IPS-18a (cell line): ENCODE measurements at regions not wholly inside any gene's neighbourhood (a gene's known extent, or its start where the extent isn't known, plus 50 kb on each side); places are given as distances from the start of the nearest gene placed in this dataset.

ENCODE experiments used
- H3K27ac ChIP-seq: one replicate; pipeline ENCODE4 v1.5.1; 2013; ENCODE audit warnings: low read length
- H3K27me3 ChIP-seq: one replicate; pipeline ENCODE4 v1.6.1; 2013; ENCODE audit warnings: mild to moderate bottlenecking, low read length; ENCODE audit not compliant: control insufficient read depth, insufficient read depth
- H3K36me3 ChIP-seq: one replicate; pipeline ENCODE4 v1.6.1; 2013; ENCODE audit warnings: low read depth, low read length; ENCODE audit not compliant: control insufficient read depth
- H3K4me1 ChIP-seq: one replicate; pipeline ENCODE4 v1.6.1; 2013; ENCODE audit warnings: low read depth, low read length; ENCODE audit not compliant: control insufficient read depth
- H3K4me3 ChIP-seq: one replicate; pipeline ENCODE4 v1.5.1; 2013; ENCODE audit warnings: low read length
- H3K9ac ChIP-seq: one replicate; pipeline ENCODE4 v1.6.1; 2013; ENCODE audit warnings: mild to moderate bottlenecking, low read length, moderate library complexity
- H3K9me3 ChIP-seq: one replicate; pipeline ENCODE4 v1.6.1; 2013; ENCODE audit warnings: low read depth, low read length; ENCODE audit not compliant: control insufficient read depth

- Histone ChIP-seq H3K27me3 (no peaks in the 10 kb centered on the region), H3K9ac (no peak overlapping the region), H3K36me3 (no peaks in the 10 kb centered on the region), H3K27ac (no peak overlapping the region), H3K4me1 (no peaks in the 10 kb centered on the region), H3K9me3 (no peaks in the 10 kb centered on the region), H3K4me3 (no peak overlapping the region)
Measured at GRCh38 chrX:6472652-6473342, 62.1 kb downstream of the VCX3A start.

GRCh38 chrX:6468706-6469105 lies 66.2 kb downstream of the VCX3A start:
- H3K9ac ChIP-seq: no peak overlapping the region
- no peaks in the 10 kb centered on the region for H3K9me3 ChIP-seq
- no peak overlapping the region for H3K27ac ChIP-seq
- H3K4me3 ChIP-seq: no peak overlapping the region
- no peaks in the 10 kb centered on the region for H3K4me1 ChIP-seq
- no peaks in the 10 kb centered on the region for H3K27me3 ChIP-seq
- H3K36me3 ChIP-seq: no peaks in the 10 kb centered on the region

GRCh38 chrX:6465756-6466155 lies 69.2 kb downstream of the VCX3A start:
- Histone ChIP-seq H3K27ac (no peak overlapping the region), H3K9ac (no peak overlapping the region), H3K9me3 (no peaks in the 10 kb centered on the region), H3K4me1 (no peaks in the 10 kb centered on the region), H3K36me3 (no peaks in the 10 kb centered on the region), H3K4me3 (no peak overlapping the region), H3K27me3 (no peaks in the 10 kb centered on the region)

- no peaks in the 10 kb centered on the region for H3K36me3 ChIP-seq
- no peak overlapping the region for H3K9ac ChIP-seq
- no peaks in the 10 kb centered on the region for H3K27me3 ChIP-seq
- no peak overlapping the region for H3K4me3 ChIP-seq
- H3K4me1 ChIP-seq: no peaks in the 10 kb centered on the region
- no peaks in the 10 kb centered on the region for H3K9me3 ChIP-seq
- no peak overlapping the region for H3K27ac ChIP-seq
Measured at GRCh38 chrX:6464726-6465125, 70.2 kb downstream of the VCX3A start.

- Histone ChIP-seq H3K27me3 (no peaks in the 10 kb centered on the region), H3K9ac (no peak overlapping the region), H3K4me1 (no peaks in the 10 kb centered on the region), H3K9me3 (no peaks in the 10 kb centered on the region), H3K4me3 (no peak overlapping the region), H3K27ac (no peak overlapping the region), H3K36me3 (no peaks in the 10 kb centered on the region)
Measured at GRCh38 chrX:6460893-6461490, 73.9 kb downstream of the VCX3A start.

- Histone ChIP-seq H3K4me1 (no peaks in the 10 kb centered on the region), H3K27ac (no peak overlapping the region), H3K4me3 (no peak overlapping the region), H3K36me3 (no peaks in the 10 kb centered on the region), H3K9me3 (no peaks in the 10 kb centered on the region), H3K9ac (no peak overlapping the region), H3K27me3 (no peaks in the 10 kb centered on the region)
Measured at GRCh38 chrX:6456196-6456595, 78.7 kb downstream of the VCX3A start.

GRCh38 chrX:6449946-6450345 lies 85.0 kb downstream of the VCX3A start:
- Histone ChIP-seq H3K9me3 (no peaks in the 10 kb centered on the region), H3K9ac (no peak overlapping the region), H3K27ac (no peak overlapping the region), H3K36me3 (no peaks in the 10 kb centered on the region), H3K4me3 (no peak overlapping the region), H3K4me1 (peaks cover 4% of the 10 kb centered on the region), H3K27me3 (no peaks in the 10 kb centered on the region)

- Histone ChIP-seq H3K27me3 (no peaks in the 10 kb centered on the region), H3K27ac (no peak overlapping the region), H3K36me3 (no peaks in the 10 kb centered on the region), H3K4me1 (peaks cover 4% of the 10 kb centered on the region), H3K9me3 (no peaks in the 10 kb centered on the region), H3K4me3 (no peak overlapping the region), H3K9ac (no peak overlapping the region)
Measured at GRCh38 chrX:6448003-6448402, 86.9 kb downstream of the VCX3A start.

- Histone ChIP-seq H3K27me3 (no peaks in the 10 kb centered on the region), H3K4me3 (no peak overlapping the region), H3K9ac (no peak overlapping the region), H3K36me3 (no peaks in the 10 kb centered on the region), H3K4me1 (peaks cover 4% of the 10 kb centered on the region), H3K27ac (no peak overlapping the region), H3K9me3 (no peaks in the 10 kb centered on the region)
Measured at GRCh38 chrX:6446582-6446981, 88.3 kb downstream of the VCX3A start.

- H3K36me3 ChIP-seq: no peaks in the 10 kb centered on the region
- H3K4me1 ChIP-seq: no peaks in the 10 kb centered on the region
- no peak overlapping the region for H3K4me3 ChIP-seq
- no peak overlapping the region for H3K9ac ChIP-seq
- H3K27ac ChIP-seq: no peak overlapping the region
- no peaks in the 10 kb centered on the region for H3K27me3 ChIP-seq
- no peaks in the 10 kb centered on the region for H3K9me3 ChIP-seq
Measured at GRCh38 chrX:6440648-6441047, 94.3 kb downstream of the VCX3A start.

GRCh38 chrX:6432226-6432625 lies 102.7 kb downstream of the VCX3A start:
- no peak overlapping the region for H3K9ac ChIP-seq
- H3K27me3 ChIP-seq: no peaks in the 10 kb centered on the region
- peaks cover 10% of the 10 kb centered on the region for H3K4me1 ChIP-seq
- no peak overlapping the region for H3K4me3 ChIP-seq
- H3K9me3 ChIP-seq: no peaks in the 10 kb centered on the region
- no peaks in the 10 kb centered on the region for H3K36me3 ChIP-seq
- H3K27ac ChIP-seq: no peak overlapping the region

GRCh38 chrX:6407542-6407941 lies 127.4 kb downstream of the VCX3A start:
- Histone ChIP-seq H3K27ac (no peak overlapping the region), H3K9me3 (no peaks in the 10 kb centered on the region), H3K4me1 (no peaks in the 10 kb centered on the region), H3K9ac (no peak overlapping the region), H3K36me3 (no peaks in the 10 kb centered on the region), H3K4me3 (no peak overlapping the region), H3K27me3 (no peaks in the 10 kb centered on the region)
